ENCODE measurements at regions not wholly inside any gene's neighbourhood (a gene's known extent, or its start where the extent isn't known, plus 50 kb on each side); places are given as distances from the start of the nearest gene placed in this dataset.

GRCh38 chr7:54904986-54905385, 113.8 kb upstream of the EGFR start:
- Histone ChIP-seq H3K4me3 (no peak overlapping the region), H3K27ac (no peak overlapping the region)
- no peak for DNase-seq (ENCODE audit: low spot score)
- no peak for TF ChIP-seq CTCF (IDR thresholded peaks at IDR 0.05)

- no peak for TF ChIP-seq CTCF (IDR thresholded peaks at IDR 0.05)
- no peak for DNase-seq (ENCODE audit: low spot score)
- Histone ChIP-seq H3K4me3 (no peak overlapping the region), H3K27ac (no peak overlapping the region)
Measured at GRCh38 chr7:54906963-54907362, 111.9 kb upstream of the EGFR start.

- TF ChIP-seq CTCF (IDR thresholded peaks at IDR 0.05) = no peak
Measured at GRCh38 chr7:54907981-54908380, 110.8 kb upstream of the EGFR start.

GRCh38 chr7:54908760-54909438, 109.9 kb upstream of the EGFR start:
- Histone ChIP-seq H3K4me3 (no peak overlapping the region), H3K27ac (no peak overlapping the region)
- no peak for TF ChIP-seq CTCF (IDR thresholded peaks at IDR 0.05)
- no peak for DNase-seq (ENCODE audit: low spot score)

More at GRCh38 chr7:54907981-54908380, 110.8 kb upstream of the EGFR start:
- H3K27ac ChIP-seq = no peak overlapping the region
- DNase-seq (ENCODE audit: low spot score) = no peak
- no peak overlapping the region for H3K4me3 ChIP-seq

- DNase-seq (ENCODE audit: low spot score) = no peak
- Histone ChIP-seq H3K27ac (no peak overlapping the region), H3K4me3 (no peak overlapping the region)
- TF ChIP-seq CTCF (IDR thresholded peaks at IDR 0.05) = no peak
Measured at GRCh38 chr7:54915870-54916598, 102.8 kb upstream of the EGFR start.

GRCh38 chr7:54917613-54918391, 101.0 kb upstream of the EGFR start:
- no peak for TF ChIP-seq CTCF (IDR thresholded peaks at IDR 0.05)
- H3K27ac ChIP-seq = no peak overlapping the region
- DNase-seq (ENCODE audit: low spot score) = no peak
- H3K4me3 ChIP-seq = no peak overlapping the region
